H54 (cell line): ENCODE measurements at regions not wholly inside any gene's neighbourhood (a gene's known extent, or its start where the extent isn't known, plus 50 kb on each side); places are given as distances from the start of the nearest gene placed in this dataset.

ENCODE experiments used
- DNase-seq: peaks from one replicate; pipeline ENCODE4 v3.0.0; 2011; ENCODE audit warnings: low spot score, mixed read lengths; ENCODE audit not compliant: insufficient read length
- FAIRE-seq: peaks from 3 replicates; lab custom pipeline; 2011; peaks lifted over from hg19 to GRCh38; lab: Jason Lieb, UNC
- POLR2A ChIP-seq: IDR thresholded peaks from 2 replicates; pipeline ENCODE4 v1.6.1; 2011; ENCODE audit warnings: low read depth, mild to moderate bottlenecking, low read length

DNA sequence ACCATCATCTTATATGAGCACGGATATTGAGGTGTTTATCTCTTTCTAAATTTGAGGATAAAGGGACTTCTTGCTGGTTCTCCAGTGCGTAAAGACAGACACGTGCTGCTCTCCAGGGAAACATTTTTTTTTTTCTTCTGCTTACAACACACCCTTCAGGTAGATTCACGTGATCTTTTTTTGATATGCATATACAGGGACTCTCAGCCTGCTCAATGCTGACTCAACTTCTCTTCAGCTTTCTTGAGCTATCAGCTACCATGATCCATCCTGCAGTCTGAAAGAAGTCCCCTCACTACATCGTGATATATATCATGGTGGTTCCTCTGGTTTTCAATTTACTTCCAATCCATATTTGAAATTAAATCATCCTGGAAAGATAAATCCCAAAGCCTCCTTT lies 87.1 kb upstream of the SLITRK3 start:
- TF ChIP-seq POLR2A = no peak
- DNase-seq = no peak
- FAIRE-seq = no peak

- no peak for TF ChIP-seq POLR2A
- FAIRE-seq (no peak), DNase-seq (no peak)
Measured at GRCh38 chr3:165279471-165279870, 83.3 kb upstream of the SLITRK3 start.

DNA sequence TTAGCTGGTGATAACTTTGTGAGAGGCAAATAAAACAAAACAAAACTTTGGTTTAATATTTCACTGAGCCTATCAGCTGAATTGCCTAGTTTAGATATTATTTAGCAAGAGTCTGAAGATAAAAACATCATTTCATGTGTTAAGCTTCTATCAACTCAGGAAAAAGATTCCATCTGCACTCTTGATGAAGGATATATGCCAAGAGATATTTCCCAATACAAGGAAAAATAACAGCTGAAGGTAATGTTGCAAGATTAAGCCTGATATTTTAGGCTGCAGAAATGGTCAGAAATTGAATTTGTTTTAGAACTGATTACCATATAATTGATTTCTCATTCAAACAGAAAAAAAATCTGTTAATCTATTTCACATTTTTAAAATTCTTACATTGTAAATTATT lies 77.2 kb upstream of the SLITRK3 start:
- DNase-seq = no peak
- FAIRE-seq = no peak
- no peak for TF ChIP-seq POLR2A

GRCh38 chr3:165259541-165260193 lies 63.5 kb upstream of the SLITRK3 start:
- FAIRE-seq (peak; percentile 75), DNase-seq (no peak)
- TF ChIP-seq POLR2A = no peak

DNA sequence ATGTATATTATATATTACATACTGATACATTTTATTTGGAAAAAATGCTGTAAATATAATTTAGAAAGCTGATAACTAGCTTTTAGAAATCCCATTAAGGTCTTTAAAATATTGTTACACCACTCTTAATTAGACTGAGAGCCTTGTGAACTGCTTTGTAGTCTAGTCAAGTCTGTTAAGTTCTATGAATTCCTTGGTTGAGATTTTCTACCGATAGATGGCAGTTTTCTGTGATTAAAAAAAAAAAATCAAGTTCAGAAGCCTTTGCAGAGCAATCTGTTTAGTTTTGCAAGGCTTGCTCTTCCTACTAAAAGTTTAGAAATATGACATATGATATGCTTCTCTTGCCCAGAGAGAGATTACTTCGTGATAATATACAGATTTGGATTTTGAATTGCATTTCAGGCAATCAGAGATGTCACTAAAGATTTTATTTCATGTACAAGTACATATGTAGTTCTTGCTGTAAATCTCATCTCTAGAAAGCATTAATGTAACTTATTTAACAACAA lies 60.4 kb upstream of the SLITRK3 start:
- no peak for TF ChIP-seq POLR2A
- DNase-seq = no peak
- no peak for FAIRE-seq

DNA sequence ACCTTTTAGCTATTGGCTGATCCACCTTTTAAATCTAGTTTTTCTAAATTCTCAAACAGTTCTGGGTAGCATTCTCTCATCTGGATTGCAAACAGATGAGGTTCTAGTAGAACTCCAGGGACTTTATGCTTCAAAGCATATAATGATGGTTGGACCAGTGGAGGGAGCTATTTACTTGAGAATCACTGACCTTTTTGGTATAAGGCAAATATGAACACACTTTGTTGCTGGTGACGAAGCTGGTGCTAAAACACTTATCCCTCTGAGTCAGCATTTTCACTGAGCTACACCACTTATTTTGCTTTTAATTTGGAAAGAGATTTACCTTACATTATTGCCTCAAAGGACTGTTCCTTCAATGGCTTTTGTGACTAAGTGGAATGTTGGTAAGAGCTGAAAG lies 58.6 kb upstream of the SLITRK3 start:
- TF ChIP-seq POLR2A = no peak
- peak; percentile 98 for FAIRE-seq
- peak; percentile 13 for DNase-seq
